ENCODE measurements at regions not wholly inside any gene's neighbourhood (a gene's known extent, or its start where the extent isn't known, plus 50 kb on each side); places are given as distances from the start of the nearest gene placed in this dataset.

DNA sequence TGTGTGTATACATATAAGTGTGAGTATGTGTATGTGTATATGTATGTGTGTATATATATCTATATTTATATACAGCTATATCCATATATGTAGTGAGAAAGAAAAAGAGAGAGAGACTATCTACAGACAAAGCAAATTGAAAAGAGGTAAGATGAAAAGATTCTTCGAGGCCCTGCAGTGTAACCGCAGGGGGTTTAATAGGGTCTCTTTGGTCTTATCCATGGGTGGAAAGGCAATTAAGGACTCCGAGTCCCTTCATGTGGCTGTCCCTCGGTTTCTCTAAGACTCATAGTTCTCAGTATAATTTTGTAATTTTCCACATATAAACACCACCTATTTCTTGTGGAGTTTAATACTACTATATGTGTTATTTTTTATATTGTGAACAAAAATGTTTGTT, 50.6 kb upstream of the JAZF1 start:
- no peak for DNase-seq (ENCODE audit: low read depth in 4 of 4, low spot score in 1 of 4)

GRCh38 chr7:28236560-28236959, 56.0 kb upstream of the JAZF1 start:
- DNase-seq (ENCODE audit: low read depth in 4 of 4, low spot score in 1 of 4): no peak

DNA sequence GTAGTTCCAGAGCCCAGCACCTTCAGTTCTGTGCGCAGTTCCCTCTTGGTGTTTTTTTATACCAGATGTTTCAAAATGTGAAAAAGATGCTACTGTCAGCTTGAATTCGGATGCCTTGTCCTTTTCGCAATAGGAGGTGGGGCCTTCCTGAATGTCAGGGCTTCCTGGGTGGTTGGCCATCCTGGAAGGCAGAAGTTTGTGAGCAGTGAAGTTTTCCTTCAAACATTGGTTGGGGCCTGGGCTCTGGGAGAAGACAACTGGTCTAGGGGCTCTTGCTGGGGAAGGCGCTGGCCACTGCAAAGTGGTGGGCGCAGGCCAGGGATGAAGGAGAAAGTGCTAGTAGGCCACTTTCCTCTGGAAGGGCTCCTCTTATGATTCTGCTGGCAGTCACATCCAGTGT, 56.8 kb upstream of the JAZF1 start:
- DNase-seq (ENCODE audit: low read depth in 4 of 4, low spot score in 1 of 4): no peak

DNA sequence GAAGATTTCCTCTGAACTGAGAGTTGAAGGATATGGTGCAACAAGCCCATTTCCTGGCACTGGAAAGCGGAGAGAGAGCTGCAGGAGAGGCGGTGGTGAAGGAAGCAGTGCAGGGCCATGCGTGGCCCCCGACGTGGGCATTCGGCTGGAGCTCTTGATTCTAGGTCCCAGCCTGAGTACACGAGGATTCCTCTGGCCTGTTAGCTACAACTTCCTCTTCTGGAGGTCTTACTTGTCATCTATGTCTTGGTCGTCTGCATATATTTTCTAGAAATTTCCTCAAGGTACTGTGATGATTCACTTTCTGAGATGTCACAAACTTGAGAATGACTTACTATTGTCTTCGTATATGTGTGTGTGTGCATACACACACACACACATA, 59.2 kb upstream of the JAZF1 start:
- DNase-seq (ENCODE audit: low read depth in 4 of 4, low spot score in 1 of 4): no peak

GRCh38 chr7:28240481-28240880, 59.9 kb upstream of the JAZF1 start:
- no peak for DNase-seq (ENCODE audit: low read depth in 4 of 4, low spot score in 1 of 4)

DNA sequence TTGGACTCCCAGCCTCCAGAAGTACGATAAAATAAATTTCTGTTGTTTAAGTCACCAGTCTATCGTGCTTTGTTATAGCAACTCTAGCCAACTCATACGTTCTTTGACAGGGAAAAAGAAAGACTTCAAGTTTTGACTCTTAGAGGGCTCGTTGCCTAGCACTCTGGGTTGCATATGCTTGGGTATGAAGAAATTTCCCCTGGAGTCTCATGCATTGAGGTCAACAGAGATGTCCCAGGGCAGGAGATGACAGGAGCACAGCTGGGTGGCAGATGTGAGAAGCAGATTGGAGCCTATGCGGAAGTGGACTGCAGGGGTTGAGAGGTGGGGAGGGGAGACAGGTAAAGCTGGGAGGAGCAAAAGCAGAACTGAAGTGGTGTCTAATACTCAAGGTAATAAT, 63.3 kb upstream of the JAZF1 start:
- DNase-seq (ENCODE audit: low read depth in 4 of 4, low spot score in 1 of 4): no peak

DNA sequence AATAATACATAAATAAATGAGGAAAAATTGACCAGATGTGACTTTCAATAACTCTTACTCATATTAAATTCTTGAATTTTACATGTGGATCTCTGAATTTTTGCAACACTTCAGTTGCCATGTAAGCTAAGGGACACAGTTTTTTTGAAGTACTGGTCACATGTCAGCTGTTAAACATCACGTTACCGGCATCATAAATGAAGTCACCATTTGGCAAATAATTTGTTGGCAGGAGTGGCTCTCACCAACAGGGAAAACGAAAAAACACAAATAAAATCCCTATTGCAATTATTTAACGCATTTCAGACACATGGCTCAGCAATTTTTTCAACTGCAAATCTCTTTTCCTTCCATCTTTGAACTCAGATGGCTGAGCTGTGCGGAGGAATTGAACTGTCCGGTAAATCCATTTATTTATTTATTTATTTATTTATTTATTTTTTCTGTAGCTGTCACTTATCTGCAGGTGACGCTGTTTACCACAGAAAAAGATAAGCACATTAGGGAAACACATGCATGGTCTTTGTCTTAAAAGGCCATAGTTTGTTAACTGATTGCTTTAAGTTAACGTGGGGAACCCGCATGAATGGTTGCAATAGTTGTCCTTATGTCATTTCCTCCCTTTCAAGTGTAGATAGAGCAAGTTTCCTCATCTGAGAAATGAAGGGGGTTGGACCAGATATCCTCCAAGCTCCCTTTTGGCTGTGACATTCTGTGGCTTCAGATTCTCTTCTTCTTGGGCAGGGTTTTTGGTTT, 64.7 kb upstream of the JAZF1 start:
- DNase-seq (ENCODE audit: low read depth in 4 of 4, low spot score in 1 of 4): no peak

DNA sequence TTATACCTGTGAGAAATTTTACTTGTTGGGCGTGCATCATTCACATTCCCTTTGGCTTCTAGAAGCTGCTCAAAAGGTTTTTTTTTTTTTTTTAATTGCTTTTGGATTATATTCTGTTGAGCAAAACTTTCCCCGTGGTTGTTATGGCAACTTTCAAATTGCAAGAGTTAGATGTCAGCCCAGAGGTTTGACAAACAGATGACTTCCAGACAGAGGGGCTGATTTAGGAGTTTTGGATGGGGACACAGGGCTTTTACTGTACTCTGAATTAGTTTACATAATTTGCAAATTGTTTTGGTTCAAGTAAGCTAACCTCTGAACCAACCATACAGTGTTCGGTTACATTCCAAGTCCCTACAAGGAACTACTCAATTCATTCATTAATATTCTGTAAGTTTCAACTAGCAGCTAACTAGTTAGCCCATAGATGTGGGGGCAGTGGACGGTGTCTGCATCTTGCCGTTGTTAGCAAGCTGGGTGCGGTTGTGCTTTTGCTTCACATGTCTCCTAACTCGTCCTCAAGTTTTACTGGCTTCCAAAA, 66.4 kb upstream of the JAZF1 start:
- DNase-seq (ENCODE audit: low read depth in 4 of 4, low spot score in 1 of 4): no peak

DNA sequence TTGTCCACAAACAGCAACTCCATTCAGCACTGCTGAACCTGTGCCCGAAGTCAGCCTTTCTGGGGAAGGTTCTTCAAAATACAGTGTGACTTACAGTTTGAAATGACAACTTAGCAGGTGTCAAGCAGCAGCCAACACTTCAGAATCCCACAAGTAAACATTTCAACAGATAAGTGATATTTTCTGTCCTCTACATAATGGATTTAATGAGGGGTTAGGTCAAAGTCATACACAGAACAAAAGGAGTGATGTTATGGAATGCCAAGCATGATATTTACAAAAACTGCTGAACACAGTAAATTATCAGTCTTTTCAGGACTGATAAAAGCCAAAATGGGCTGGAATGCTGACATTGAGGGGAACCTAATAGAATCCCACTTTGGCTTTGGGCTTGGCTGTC, 77.6 kb upstream of the JAZF1 start:
- DNase-seq (ENCODE audit: low read depth in 4 of 4, low spot score in 1 of 4): no peak

DNA sequence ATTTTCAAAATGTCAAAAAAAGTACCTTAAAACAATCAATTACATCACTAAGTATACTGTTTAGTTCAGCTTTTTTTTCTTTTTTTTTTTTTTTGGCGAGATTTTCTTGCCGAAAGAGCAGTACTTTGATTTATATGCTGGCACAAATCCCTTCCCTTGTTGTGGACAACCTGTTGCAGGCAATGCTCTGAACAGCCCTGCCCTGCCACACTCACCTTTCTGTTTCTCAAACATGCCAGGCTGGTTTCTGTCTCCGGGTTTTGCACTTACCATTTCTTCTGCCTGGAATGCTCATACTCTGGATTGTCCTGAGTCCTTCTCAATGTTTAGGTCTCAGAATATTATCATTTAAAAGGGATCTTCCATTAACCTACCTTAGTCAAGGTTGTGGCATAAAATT, 80.4 kb upstream of the JAZF1 start:
- DNase-seq (ENCODE audit: low read depth in 4 of 4, low spot score in 1 of 4): no peak

DNA sequence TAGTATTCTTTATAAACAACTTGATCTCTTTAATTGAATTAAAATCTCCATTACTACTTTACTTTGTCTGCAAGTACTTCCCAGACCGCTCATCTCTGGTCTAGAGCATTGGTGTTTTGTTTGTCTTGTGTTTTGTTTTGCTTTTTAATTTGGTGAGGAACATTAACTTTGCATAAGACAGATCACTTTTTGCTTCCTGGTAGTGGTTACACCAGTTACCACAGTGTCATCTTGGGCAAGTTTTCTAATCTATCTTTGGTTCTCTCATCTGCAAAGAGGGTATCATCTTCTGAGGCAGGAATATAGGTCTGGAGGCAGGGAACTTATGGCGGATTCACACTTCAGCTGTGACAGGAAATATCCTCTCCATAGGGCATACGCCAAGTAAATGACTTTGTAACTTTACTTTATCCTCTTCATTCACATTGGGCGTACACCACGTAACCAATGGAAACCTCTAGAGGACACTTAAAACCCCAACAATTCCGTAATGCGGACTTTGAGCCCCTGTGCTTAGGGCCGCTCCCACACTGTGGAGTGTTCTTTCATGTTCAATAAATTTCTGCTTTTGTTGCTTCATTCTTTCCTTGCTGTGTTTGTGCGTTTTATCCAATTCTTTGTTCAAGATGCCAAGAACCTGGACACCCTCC, 83.2 kb upstream of the JAZF1 start:
- DNase-seq (ENCODE audit: low read depth in 4 of 4, low spot score in 1 of 4): no peak

DNA sequence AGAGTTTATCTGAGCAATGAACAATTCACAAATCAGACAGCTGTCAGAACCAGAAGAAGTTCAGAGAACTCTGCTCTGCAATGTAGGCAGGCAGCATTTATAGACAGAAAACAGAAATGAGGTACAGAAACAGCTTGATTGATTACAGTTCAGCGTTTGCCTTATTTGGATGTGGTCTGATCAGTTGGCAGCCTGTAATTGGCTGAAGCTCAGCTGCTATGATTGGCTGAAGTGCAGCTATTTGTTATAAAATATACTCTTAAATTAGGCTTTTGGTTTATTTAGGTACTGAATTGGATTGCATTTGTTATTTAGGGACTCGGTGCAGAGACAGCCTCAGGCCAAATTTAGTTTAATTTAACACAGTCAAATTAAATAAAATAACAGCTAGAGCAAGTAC, 85.8 kb upstream of the JAZF1 start:
- no peak for DNase-seq (ENCODE audit: low read depth in 4 of 4, low spot score in 1 of 4)

- DNase-seq (ENCODE audit: low read depth in 4 of 4, low spot score in 1 of 4): no peak
These were observed 86.4 kb upstream of the JAZF1 start for GRCh38 chr7:28267012-28267411.

- no peak for DNase-seq (ENCODE audit: low read depth in 4 of 4, low spot score in 1 of 4)
These were observed 89.2 kb upstream of the JAZF1 start for GRCh38 chr7:28269700-28270361.

- DNase-seq (ENCODE audit: low read depth in 4 of 4, low spot score in 1 of 4): no peak
These were observed 89.9 kb upstream of the JAZF1 start for GRCh38 chr7:28270536-28270935.

DNA sequence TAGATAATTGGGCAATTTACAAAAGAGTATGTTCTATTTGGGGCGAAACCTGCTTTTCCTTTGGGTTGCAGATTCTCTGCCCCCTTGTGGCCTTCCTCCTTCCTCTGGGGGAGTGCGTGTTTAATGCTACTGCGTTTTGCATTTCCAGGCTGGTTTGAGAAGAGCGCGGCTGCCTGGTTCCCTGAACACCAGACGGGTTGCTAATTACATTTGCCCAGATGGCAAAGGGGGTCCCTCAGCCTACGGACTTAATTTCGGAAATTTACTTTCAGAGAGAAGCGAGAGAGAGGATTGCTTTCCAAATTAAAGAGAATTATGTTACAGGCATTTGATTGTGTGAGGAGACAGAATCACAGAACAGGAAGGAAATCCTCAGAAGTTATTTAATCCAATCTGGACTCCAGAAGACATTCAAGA, 91.9 kb upstream of the JAZF1 start:
- DNase-seq (ENCODE audit: low read depth in 4 of 4, low spot score in 1 of 4): peak in 1 of 4 experiments; percentile 14

GRCh38 chr7:28276298-28276697, 95.7 kb upstream of the JAZF1 start:
- no peak for DNase-seq (ENCODE audit: low read depth in 4 of 4, low spot score in 1 of 4)

DNA sequence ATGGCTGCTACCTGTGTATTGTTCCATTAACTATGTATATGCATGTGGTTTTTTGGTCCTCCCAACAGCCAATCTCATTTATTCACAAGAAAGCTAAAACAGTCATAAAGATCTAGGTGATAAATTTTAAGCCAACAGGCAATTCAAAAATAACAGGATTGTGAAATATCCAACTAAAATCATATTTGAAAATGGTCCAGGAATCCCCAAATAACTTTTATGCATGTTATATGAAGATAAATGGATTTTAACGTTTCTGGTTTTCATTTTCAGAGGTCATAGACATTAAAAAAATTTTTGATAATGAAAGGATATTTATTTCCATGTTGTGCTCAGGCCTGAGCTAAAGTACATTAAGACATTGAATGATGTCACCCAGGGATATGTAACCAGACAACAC, 96.8 kb upstream of the JAZF1 start:
- no peak for DNase-seq (ENCODE audit: low read depth in 4 of 4, low spot score in 1 of 4)

GRCh38 chr7:28277958-28278357, 97.4 kb upstream of the JAZF1 start:
- DNase-seq (ENCODE audit: low read depth in 4 of 4, low spot score in 1 of 4): no peak

DNA sequence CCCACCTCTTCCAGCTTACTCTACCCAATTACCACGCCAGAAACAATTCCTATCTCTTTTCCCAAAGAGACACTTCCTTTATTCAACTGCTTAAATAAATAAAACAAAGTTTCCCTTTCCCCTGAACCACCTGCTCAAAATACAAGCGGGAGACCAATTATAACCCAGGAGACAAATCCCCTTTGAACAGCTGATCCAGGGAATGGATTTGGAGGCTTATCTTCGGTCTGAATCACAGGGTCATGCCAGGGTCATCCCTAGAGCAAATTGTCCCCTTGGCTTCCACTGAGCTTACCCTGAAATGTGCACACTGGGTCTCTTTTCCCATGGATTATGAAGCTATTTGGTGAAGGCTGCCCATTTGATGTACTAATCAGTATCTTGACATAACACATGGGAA, 99.9 kb upstream of the JAZF1 start:
- no peak for DNase-seq (ENCODE audit: low read depth in 4 of 4, low spot score in 1 of 4)

DNA sequence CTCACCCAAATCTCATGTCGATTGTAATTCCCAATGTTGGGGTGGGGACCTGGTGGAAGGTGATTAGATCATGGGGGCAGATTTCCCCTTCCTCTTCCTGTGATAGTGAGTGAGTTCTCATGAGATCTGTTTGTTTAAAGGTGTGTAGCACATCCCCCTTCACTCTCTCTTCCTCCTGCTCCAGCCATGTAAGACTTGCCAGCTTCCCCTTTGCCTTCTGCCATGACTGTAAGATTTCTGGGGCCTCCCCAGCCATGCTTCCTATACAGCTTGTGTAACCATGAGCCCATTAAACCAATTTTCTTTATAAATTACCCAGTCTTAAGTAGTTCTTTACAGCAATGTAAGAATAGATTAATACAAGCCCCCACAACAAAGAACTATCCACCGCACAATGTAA, 109.9 kb upstream of the JAZF1 start:
- DNase-seq (ENCODE audit: low read depth in 4 of 4, low spot score in 1 of 4): no peak

GRCh38 chr7:28291559-28291958, 111.0 kb upstream of the JAZF1 start:
- no peak for DNase-seq (ENCODE audit: low read depth in 4 of 4, low spot score in 1 of 4)

Data from stimulated activated CD4-positive, alpha-beta T cell treated with anti-CD3 and anti-CD28 coated beads, Interleukin-1b, Interleukin-23, amount 100 ng/mL, for 24 hours (primary cell).